Fibroblast of skin of scalp (primary cell): ENCODE measurements at regions not wholly inside any gene's neighbourhood (a gene's known extent, or its start where the extent isn't known, plus 50 kb on each side); places are given as distances from the start of the nearest gene placed in this dataset.
A peak's percentile ranks its signal among the peaks of the same experiment; 100 is the strongest.
"Not testable (repeated sequence)": the region's sequence is repeated elsewhere in the genome, so short reads cannot be mapped to it uniquely, and the experiment has no call there.

Experiments used
- DNase-seq: peaks from one replicate; pipeline ENCODE4 v3.0.0-alpha.2; 2013

DNA sequence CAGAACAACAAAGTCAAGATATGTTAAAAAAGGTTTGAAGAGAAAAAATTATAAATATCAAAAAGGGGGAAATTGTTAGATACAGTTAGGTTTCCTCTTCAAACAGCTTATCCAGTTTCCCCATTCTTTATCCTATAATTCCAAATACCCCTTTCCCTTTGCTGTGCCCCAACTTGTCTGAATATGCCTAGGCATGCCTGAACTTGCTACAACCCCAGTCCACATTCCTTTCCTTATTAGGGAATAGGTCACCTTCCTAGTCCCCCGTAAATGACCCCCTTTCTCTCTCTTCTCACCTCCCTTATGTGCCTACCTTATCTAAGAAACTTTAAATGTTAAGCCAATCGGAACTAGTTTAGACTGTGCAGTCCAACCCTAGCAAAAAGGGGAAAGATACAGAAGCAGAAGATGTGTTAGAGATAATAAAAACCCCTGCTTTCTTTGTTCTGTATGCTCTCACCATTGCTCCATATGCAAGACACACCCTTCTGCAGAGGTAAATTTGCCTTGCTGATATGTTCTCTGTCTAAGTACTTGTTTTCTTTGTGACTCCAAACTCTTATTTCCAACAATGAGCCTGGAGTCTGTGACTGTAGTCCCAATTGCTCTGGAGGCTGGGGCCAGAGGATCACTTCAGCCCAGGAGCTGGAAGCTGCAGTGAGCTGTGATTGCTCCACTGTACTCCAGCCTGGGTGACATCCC, 810.1 kb downstream of the PLA2G4A start:
- DNase-seq = no peak

DNA sequence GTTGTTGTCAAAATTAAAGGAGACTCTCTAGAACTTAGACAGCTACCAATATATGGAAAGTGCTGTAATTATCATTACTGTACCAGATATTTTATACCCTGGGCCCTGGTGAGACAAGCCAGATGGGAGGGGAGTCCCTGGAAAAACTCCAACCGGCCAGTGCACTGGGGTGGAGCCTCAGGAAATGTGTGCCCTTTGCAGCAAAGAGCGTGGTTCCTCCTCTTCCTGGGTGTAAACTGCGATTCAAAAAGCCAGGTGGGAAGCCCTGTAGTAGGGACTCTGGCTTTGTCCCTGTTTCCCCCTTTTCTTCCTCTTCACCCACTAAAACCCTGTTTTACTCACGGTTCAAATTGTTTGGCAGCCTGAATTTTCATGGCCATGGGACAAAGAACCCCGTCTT, 812.3 kb downstream of the PLA2G4A start:
- no peak for DNase-seq

DNA sequence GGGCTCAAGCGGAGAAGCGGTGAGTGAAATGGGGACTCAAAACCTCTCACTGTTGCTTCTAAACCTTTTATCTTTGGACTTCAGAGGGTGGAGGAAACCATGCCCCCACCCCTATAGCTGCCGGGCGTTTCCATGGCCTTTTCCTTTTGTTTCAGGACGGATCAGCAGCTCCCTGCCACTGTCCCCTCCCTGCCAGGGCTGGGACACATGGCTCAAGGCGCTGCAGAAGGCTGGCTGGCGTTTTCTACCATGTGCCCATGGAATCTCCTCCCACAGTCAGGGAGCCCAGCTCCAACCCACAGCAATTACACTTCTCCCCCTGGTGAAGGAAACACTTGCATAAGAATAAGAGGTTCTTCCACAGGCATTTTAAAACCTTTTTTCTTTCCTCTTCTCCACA, 812.7 kb downstream of the PLA2G4A start:
- DNase-seq = no peak

DNA sequence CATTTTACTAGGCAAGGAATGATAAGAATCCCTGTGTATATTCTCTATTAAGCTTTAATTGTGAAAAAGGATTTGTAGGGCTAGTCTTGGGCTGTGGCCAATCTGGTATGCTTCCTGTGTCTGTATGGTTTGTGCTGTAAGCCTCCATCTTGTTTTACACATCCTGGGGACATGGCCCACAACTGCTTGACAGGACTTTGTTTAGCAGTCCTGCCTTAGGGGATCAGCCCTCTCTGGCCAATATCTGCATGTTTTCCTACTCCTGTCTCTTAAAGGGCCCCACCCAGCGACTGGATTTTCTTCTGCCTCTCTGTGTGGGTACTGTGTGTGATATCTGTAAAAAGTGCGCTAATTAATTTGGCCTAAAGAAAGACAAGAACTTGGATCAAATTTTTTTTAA, 813.2 kb downstream of the PLA2G4A start:
- no peak for DNase-seq

DNA sequence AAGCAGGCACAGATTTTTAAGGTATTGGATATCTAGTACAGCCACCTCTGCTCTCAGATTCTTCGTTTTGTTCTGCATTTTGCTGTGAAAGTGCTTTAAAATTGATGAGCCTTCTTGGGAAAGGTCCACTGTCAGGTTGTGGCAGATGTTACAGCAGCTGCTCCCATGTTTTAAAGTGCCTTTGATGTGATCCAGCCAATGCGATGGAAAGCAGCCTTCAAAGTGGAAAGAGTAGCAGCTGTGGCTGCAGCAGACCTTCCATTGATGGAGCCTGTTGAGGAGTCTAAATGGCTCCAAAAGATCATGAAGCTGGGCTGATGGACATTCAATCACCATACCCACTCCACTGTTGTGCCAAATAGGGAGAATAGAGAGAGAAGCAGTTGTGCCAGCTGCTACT, 816.9 kb downstream of the PLA2G4A start:
- DNase-seq = no peak

DNA sequence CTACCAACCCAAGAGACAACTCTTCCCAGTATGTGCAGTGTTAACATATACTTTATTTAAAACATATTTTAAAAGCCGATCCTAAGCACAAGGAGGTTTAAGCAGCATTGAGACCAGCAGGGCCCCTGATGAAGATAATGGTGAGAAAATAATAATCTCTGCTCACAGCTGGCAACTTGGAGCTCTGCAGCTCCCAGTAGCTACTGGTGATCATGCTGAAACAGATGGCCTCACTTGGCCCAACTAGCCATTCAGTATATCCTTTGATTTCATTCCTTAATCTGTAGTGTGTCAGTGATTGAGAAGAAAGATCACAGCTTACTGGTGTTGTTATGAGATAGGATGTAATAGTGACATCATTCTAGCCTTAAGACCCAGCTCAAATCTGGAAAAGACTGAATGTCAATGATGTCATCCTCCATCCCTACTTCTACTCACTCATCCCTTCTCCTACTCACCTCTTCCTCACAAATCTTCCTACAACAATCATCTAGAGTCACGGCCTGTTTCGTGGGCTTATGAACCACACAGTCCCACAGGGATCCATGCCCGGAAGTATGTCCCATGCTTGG, 817.9 kb downstream of the PLA2G4A start:
- DNase-seq = no peak

DNA sequence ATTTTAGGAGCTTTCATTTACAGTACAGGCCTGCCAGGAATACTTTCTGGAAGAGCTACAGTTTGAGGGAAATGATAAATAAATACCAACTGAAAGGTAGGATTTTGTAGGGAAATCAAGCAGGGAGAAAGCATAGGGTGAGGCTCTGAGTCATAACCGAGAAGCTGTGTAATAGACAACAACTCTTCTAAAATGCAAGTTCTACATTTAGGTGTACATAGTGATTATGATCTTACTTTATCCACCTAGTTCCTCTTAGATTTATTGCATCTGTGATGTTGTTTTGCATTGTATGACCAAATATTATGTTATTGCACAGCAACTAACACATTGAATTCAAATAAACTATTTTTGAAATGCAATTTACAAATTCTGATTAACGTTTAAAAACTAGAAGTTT, 819.3 kb downstream of the PLA2G4A start:
- DNase-seq = no peak

DNA sequence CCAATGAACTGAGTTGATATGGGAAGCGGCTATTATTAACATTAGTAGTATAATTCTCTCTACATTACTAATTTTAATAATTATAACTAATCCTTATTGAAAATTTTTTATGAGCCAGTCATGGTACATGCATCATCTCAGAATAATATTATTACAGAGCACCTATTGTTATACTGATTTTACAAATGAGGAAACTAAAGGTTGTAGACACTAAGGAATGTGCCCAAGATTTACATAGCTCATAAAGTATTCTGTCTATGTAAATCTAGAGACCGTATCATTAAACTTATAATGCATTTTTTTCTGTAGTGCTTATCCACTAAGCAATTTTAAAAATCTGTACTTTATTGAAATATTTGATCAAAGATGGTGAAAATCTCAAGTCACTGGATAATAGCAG, 825.9 kb downstream of the PLA2G4A start:
- no peak for DNase-seq

DNA sequence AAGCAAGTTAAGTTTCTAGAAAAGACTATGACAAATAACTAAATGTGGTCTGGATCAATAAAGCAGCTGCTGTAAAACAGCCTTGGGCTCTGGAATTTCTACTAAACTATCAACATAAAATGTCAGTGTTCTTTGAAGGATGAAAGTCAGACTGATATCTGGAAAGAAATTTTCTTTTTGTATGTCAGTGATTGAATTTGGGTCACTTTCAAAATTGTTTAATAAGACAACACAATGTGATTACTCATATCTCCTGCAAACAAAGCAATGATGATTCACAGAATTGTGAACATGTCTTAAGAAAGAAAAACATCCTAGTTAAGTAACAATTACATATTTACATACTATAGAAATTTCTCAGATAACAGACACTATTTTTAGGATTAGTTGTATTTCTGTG, 826.4 kb downstream of the PLA2G4A start:
- DNase-seq = peak; percentile 5

DNA sequence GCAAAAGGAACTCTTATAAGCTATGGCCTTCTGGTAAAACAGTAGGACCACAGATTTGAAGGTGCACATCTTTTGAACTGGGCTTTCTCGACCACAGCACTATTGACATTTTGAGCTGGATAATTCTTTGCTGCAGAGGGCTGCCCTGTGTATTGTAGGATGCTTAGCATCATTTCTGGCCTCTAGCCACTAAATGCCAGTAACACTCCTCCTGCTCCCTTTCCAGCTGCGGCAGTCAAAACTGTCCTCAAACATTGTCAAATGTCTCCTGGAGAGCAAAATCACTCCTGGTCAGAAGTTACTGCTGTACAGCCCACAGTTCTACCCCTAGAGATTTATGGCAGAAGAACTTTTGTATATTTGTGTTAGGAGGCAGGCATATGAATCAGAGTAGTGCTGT, 836.7 kb downstream of the PLA2G4A start:
- DNase-seq = no peak

DNA sequence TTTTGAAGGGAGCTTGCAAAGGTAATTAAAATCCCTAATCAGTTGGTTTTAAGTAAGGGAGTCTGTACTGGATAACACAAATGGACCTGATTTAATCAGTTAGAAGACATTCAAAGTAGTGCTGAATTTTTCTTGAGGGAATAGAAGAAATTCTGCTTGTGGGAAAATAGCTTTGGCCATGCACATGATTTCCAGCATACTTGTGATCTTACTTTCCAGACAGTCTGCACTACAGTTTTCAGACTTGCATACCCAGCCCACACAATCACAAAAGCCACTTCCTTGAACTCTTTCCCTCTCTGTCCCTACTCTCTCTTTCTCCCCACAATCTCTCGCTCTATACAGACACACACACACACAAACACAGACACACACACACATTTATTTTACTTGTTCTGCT, 852.1 kb downstream of the PLA2G4A start:
- DNase-seq = peak; percentile 62

DNA sequence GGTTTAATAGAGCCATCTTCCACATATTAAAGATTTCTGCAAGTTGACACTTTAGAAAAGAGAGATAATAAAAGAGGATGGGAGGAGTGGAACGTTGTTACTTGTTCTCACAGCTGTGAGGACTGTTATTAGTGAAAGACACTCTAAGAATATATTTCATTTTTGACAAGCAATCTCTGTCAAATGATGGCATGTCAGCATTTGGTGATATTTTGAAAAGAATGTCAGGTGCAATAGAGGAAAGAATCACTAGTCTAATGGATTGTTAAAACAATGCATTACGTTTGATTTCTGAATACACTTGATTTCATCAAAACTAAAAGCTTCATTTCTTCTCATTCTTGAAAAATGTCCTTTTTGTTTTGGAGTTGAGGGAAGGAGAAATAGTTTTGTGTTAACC, 853.4 kb downstream of the PLA2G4A start:
- DNase-seq = no peak

DNA sequence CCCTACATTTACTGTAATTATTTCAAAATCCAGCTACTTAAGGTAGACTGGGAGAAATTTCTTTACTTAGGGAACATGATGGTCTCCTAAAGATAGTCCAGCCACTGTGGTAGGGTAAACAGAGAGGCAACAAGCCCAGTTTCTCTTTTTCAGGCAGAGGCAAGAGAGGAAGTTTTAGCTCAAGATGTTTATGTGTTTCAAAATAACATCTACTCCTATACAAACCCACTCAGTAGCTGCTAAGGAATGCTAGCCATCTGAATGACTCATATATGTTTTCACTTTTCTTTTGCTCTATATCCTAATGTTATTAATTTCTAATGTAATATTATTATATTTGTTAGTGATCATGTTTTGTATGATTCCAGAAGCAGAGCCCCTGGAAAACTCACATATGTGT, 856.6 kb downstream of the PLA2G4A start:
- peak; percentile 50 for DNase-seq

DNA sequence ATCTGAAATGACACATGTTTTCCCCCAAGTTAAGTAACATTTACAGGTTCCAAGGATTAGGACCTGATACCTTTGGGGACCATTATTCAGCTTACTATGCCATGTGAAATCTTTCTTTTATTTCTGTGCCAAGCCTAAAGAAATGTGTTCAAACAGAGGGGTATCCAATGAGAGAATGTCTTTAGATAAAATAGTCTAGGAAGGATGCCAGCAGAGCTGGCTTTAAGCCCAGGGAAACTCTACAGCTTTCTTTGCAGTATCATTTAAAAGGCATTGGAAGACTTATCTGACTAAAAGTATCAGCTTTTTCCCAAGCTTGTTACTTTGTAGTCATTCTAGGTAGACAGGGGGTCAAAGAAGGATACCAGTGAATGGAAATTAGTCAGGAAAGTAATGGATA, 860.4 kb downstream of the PLA2G4A start:
- DNase-seq = peak; percentile 71

DNA sequence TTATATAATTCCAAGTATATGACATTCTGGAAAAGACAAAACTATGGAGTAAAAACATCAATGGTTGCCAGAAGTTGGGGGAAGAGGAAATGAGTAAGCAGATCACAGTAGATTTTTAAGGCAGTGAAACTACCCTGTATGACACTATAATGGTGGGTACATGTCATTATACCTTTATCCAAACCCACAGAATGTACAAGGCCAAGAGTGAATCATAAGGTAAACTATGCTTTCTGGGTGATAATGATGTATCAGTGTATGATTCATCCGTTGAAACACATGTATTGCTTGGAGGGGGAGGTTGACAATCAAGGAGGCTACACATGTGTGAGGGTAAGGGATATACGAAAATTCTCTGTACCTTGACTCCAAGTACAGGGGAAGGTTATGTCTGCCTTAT, 862.7 kb downstream of the PLA2G4A start:
- peak; percentile 81 for DNase-seq

DNA sequence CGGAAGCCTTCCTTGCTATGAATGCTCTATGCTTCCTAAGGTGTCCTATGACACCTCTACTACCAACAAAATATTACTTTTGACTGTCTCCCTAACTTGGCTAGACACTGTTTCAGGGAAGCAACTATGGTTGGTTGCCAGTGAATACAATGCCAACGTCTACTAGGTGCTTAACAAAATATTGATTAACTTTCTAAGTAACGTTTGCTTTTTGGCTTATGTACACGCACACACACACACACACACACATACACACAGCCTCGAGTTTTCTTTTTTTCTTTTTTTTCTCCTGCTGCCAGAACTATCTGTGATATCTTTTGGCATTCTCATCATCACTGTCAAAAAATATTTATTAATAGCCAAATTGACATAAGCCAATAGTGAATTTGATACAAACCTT, 864.0 kb downstream of the PLA2G4A start:
- DNase-seq = no peak

DNA sequence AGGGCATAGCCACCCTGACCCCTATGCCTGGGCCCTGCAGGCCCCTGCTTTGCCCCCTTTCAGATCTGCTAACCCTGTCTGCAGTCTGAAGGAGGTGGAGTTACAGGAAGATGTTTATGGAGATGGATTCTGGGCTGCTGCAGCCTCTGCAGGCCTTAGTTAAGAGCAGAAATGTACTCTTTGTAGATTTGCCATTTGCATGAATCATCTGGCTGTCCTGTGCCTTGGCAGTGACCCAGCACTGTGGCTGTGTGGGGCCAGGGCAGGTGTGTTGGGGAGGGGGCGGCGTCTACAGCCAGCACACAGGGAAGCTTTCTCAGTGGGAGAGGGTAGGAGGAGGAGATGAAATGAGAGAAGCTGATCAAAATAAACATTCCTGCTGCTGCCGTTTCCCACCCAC, 867.3 kb downstream of the PLA2G4A start:
- DNase-seq = no peak

DNA sequence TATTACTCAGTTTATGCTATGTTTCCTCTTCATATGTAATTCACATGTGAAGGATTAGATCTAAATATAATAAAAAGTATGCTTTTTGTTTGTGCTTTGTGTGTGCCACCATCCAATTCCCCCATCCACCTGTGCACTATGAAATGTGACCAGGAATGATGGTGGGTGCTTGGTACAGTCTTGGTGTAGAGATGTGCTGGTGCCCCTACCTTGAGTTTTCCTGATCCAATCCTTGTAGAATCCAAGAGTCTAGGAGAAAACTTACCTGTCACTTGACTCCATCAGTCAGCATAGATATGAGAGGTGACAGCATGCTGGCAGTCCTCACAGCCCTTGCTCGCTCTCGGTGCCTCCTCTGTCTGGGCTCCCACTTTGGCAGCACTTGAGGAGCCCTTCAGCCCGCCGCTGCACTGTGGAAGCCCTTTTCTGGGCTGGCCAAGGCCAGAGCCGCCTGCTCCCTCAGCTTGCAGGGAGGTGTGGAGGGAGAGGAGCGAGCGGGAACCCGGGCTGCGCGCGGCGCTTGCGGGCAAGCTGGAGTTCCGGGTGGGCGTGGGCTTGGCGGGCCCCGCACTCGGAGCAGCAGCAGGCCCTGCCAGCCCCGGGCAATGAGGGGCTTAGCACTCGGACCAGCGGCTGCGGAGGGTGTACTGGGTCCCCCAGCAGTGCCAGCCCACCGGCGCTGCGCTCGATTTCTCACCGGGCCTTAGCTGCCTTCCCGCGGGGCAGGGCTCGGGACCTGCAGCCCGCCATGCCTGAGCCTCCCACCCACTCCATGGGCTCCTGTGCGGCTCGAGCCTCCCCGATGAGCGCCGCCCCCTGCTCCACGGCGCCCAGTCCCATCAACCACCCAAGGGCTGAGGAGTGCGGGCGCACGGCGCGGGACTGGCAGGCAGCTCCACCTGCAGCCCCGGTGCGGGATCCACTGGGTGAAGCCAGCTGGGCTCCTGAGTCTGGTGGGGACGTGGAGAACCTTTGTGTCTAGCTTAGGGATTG, 874.7 kb downstream of the PLA2G4A start:
- not testable (repeated sequence) for DNase-seq

DNA sequence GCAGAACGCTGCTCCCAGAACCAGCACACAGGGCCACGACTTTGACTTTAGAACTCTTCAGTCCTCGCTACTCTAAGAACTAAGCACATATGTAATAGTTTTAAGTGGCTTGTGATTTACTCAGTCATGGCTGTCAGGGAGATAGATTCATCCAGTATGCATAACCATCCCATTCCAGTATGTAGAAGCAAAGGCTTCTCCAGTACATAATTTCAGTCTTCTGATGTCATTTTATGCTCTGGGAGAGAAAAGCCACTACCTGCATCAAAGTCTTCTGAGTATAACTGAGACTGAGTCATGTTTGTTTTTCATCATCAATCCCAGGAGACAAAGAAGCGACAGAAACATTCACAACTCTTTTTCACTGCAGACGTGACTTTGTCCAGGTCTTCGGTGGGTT, 885.7 kb downstream of the PLA2G4A start:
- DNase-seq = no peak

DNA sequence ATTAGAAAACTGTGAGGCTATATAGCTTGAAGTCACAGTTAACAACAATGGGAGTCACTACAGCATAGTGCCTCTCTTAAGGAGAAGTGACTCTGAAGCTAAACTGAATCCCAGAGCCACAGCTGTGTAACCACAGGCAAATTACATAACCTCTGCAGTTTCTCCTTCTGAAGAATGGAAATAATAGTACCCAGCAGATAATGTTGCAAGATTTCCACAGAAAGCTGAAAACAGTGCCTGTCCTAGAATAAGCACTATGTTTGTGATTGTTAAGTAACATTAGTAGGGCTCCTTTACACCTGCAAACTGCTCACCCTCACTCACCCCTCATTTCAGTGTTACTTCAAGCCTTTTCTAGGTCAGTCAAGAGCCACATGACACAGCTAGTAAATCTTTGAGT, 886.7 kb downstream of the PLA2G4A start:
- DNase-seq = no peak

DNA sequence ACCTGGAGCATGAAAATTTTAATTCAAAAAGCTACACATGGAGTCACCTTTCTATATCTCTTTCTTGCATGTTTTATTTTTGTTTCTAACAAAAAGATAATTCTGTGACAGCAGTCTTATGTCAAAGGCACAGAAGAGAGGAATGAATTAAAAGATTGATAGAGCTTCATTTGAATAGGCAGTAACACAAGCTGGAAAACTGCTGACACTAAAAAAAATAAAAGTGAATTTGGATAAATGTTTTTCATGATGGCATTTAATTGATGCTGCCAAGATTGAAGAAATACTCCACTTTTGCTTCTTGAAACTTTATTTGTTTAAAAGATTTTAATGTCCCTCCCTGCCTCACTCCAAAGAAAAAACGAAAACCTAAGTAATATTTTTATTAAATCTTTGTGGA, 887.4 kb downstream of the PLA2G4A start:
- DNase-seq = no peak

DNA sequence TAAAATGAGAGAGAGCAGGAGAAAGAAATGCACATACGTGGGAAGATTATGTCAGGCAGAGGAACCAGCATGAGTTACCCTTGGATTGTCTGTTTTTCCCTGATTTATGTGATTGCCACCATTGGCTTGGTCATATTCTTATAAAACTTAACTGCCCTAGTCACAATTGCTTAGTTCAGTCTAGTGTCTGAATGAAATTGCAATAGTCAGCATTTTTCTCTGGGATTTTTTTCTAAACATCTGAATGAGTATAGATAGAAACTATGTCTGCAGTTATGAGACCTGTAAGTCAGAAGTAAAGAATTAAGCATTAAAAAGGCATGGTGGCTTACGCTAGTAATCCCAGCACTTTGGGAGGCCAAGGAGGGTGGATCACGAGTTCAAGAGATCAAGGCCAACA, 889.8 kb downstream of the PLA2G4A start:
- no peak for DNase-seq

DNA sequence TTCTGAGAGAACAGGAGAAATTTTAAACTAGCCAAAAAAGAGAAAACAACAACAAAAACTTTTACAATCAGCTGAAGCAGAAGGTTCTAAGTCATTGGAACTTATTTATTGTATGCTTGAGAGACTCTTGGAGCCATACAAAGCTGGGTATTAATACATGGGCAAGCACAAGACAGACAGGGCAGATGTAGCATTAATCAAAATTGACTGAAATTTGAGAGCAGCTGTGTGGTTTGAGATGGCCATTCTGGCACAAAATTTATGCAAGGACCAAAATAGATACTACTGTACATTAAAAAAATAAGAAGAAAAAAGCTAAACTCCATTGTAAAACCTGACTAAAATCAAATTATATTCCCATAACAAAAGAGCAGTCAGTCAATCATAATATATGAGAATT, 892.5 kb downstream of the PLA2G4A start:
- no peak for DNase-seq

DNA sequence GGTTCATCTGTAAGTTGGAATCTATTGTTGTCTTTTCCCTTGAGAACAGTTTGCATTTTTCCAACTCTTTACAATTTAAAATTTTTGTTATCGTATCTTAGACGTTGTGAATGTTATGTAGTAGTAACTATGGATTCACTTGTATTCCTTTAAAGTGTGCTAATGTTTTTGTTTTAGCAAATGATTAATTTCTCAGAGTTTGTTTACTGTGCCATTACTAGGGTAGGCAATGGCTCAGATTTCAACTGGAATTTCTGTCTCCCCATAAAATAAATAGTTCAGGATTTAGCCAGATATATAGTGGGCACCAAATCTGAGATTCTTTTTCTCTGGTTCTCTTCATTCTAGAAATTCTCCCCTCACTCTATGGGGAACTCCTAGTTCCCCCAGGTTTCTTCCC, 896.5 kb downstream of the PLA2G4A start:
- DNase-seq = no peak
